ENCODE measurements at regions not wholly inside any gene's neighbourhood (a gene's known extent, or its start where the extent isn't known, plus 50 kb on each side); places are given as distances from the start of the nearest gene placed in this dataset.

DNA sequence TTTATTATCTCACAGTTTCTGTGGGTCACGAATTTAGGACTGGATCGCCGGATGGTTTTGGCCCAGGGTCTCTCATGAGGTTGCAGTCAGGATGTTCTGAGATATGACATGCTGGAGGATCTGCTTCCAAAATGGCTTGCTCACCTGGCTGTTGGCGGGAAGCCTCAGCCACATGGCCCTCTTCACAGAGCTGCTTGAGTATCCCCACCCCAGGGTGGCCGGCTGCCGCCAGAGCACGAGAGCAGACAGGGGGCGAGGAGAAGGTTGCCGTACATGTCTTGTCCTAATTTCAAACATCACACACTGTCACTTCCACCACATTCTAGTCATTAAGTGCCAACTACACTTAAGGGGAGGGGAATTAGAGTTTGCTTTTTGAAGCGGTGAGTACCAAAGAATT is 365.8 kb downstream of the FGFR2 start:
- TF ChIP-seq CTCF (IDR thresholded peaks at IDR 0.05) (no peak), POLR2A (IDR thresholded peaks at IDR 0.05) (no peak)

All from gastroesophageal sphincter (tissue), 3 donors.